ENCODE measurements at regions not wholly inside any gene's neighbourhood (a gene's known extent, or its start where the extent isn't known, plus 50 kb on each side); places are given as distances from the start of the nearest gene placed in this dataset.
"Not testable (repeated sequence)": the region's sequence is repeated elsewhere in the genome, so short reads cannot be mapped to it uniquely, and the experiment has no call there.

GRCh38 chr11:38543311-38543710, 1945.3 kb upstream of the RAG2 start:
- DNase-seq, result no peak

GRCh38 chr11:38538866-38539680, 1941.0 kb upstream of the RAG2 start:
- DNase-seq, result no peak

GRCh38 chr11:38530226-38530625, 1932.2 kb upstream of the RAG2 start:
- DNase-seq, result no peak

- no peak for DNase-seq
Observed at GRCh38 chr11:38524945-38525344, 1926.9 kb upstream of the RAG2 start.

GRCh38 chr11:38517991-38518390, 1920.0 kb upstream of the RAG2 start:
- no peak for DNase-seq

GRCh38 chr11:38512830-38513229, 1914.8 kb upstream of the RAG2 start:
- not testable (repeated sequence) for DNase-seq

GRCh38 chr11:38510041-38510440, 1912.0 kb upstream of the RAG2 start:
- no peak for DNase-seq

- DNase-seq, result no peak
Observed at GRCh38 chr11:38503876-38504275, 1905.8 kb upstream of the RAG2 start.

- DNase-seq, result no peak
Observed at GRCh38 chr11:38498721-38499120, 1900.7 kb upstream of the RAG2 start.

- DNase-seq, result no peak
Observed at GRCh38 chr11:38491986-38492385, 1894.0 kb upstream of the RAG2 start.

GRCh38 chr11:38481391-38481790, 1883.4 kb upstream of the RAG2 start:
- DNase-seq, result no peak

GRCh38 chr11:38476808-38477575, 1879.0 kb upstream of the RAG2 start:
- no peak for DNase-seq

GRCh38 chr11:38461751-38462150, 1863.7 kb upstream of the RAG2 start:
- no peak for DNase-seq

- no peak for DNase-seq
Observed at GRCh38 chr11:38460896-38461295, 1862.9 kb upstream of the RAG2 start.

- DNase-seq, result no peak
Observed at GRCh38 chr11:38460429-38460828, 1862.4 kb upstream of the RAG2 start.

- no peak for DNase-seq
Observed at GRCh38 chr11:38456371-38456770, 1858.3 kb upstream of the RAG2 start.

GRCh38 chr11:38448284-38448683, 1850.2 kb upstream of the RAG2 start:
- no peak for DNase-seq

GRCh38 chr11:38446336-38446735, 1848.3 kb upstream of the RAG2 start:
- no peak for DNase-seq

GRCh38 chr11:38438091-38438490, 1840.1 kb upstream of the RAG2 start:
- no peak for DNase-seq

GRCh38 chr11:38425578-38425977, 1827.5 kb upstream of the RAG2 start:
- DNase-seq, result no peak

- no peak for DNase-seq
Observed at GRCh38 chr11:38423042-38423441, 1825.0 kb upstream of the RAG2 start.

GRCh38 chr11:38416141-38416540, 1818.1 kb upstream of the RAG2 start:
- no peak for DNase-seq

GRCh38 chr11:38411149-38411548, 1813.1 kb upstream of the RAG2 start:
- DNase-seq, result no peak

GRCh38 chr11:38402063-38402462, 1804.0 kb upstream of the RAG2 start:
- DNase-seq, result no peak
